ENCODE measurements at regions not wholly inside any gene's neighbourhood (a gene's known extent, or its start where the extent isn't known, plus 50 kb on each side); places are given as distances from the start of the nearest gene placed in this dataset.

- TF ChIP-seq ZNF396 (CRISPR knock-in tag; IDR thresholded peaks at IDR 0.05; ENCODE audit: borderline replicate concordance) (no peak), CTCF (IDR thresholded peaks at IDR 0.05) (no peak)
Measured at GRCh38 chr12:111178181-111179081, 190.5 kb downstream of the PHETA1 start.
